NT2/D1 (cell line): ENCODE measurements at regions not wholly inside any gene's neighbourhood (a gene's known extent, or its start where the extent isn't known, plus 50 kb on each side); places are given as distances from the start of the nearest gene placed in this dataset.

Source experiments
- SUZ12 ChIP-seq: IDR thresholded peaks from 2 replicates; pipeline ENCODE4 v1.6.1; 2011; ENCODE audit not compliant: insufficient read length, insufficient read depth; ENCODE audit errors: extremely low read depth
- YY1 ChIP-seq: IDR thresholded peaks from 2 replicates; pipeline ENCODE4 v1.6.1; 2011; ENCODE audit not compliant: insufficient read length, insufficient read depth
- ZNF274 ChIP-seq: IDR thresholded peaks from 2 replicates; pipeline ENCODE4 v1.6.1; 2011; ENCODE audit warnings: mild to moderate bottlenecking, low read depth, low read length

- TF ChIP-seq YY1 (no peak), ZNF274 (no peak), SUZ12 (no peak)
These were observed 297.7 kb downstream of the SEC14L1 start for GRCh38 chr17:77438241-77439188.
